Activated CD4-positive, alpha-beta T cell treated with anti-CD3 and anti-CD28 coated beads, Interleukin-2, amount 10 ng/mL, durations not matched to agents 24 days and 14 days (primary cell): ENCODE measurements at regions not wholly inside any gene's neighbourhood (a gene's known extent, or its start where the extent isn't known, plus 50 kb on each side); places are given as distances from the start of the nearest gene placed in this dataset.

ENCODE experiments used
- DNase-seq: peaks from one replicate; pipeline ENCODE4 v3.0.0; 2022
- H3K27ac Mint-ChIP-seq: one replicate; pipeline ENCODE4 v1.8.0; 2022; ENCODE audit warnings: mild to moderate bottlenecking, mixed read lengths
- H3K27me3 Mint-ChIP-seq: one replicate; pipeline ENCODE4 v1.8.0; 2022; ENCODE audit warnings: mixed read lengths
- H3K36me3 Mint-ChIP-seq: one replicate; pipeline ENCODE4 v1.8.0; 2022; ENCODE audit warnings: low read depth, mild to moderate bottlenecking, mixed read lengths
- H3K4me1 Mint-ChIP-seq: one replicate; pipeline ENCODE4 v1.8.0; 2021; ENCODE audit warnings: mixed read lengths
- H3K4me3 Mint-ChIP-seq: one replicate; pipeline ENCODE4 v1.8.0; 2022; ENCODE audit warnings: mild to moderate bottlenecking, moderate library complexity, mixed read lengths
- H3K9me3 Mint-ChIP-seq: one replicate; pipeline ENCODE4 v1.8.0; 2021; ENCODE audit warnings: mixed read lengths
- intact Hi-C: fragments of 100-400 bp; cut with micrococcal nuclease; formaldehyde crosslinking; loops from one replicate; pipeline ENCODE4 v1.15.1; 2023

- H3K9me3 Mint-ChIP-seq: no peaks in the 10 kb centered on the region
- no peaks in the 10 kb centered on the region for H3K36me3 Mint-ChIP-seq
- peaks cover 36% of the 10 kb centered on the region for H3K27me3 Mint-ChIP-seq
- no peak for DNase-seq
- H3K4me1 Mint-ChIP-seq: peaks cover 10% of the 10 kb centered on the region
- no peak overlapping the region for H3K4me3 Mint-ChIP-seq
- H3K27ac Mint-ChIP-seq: no peak overlapping the region
- intact Hi-C loops: loop anchor here (5.0 kb wide), 1 partner anchor 70 kb away; no protein-coding TSS in a partner anchor
Observed at GRCh38 chr9:1871626-1872419, 143.3 kb upstream of the SMARCA2 start.

- no peaks in the 10 kb centered on the region for H3K9me3 Mint-ChIP-seq
- peak overlapping the region; percentile 39 for H3K27ac Mint-ChIP-seq
- H3K4me1 Mint-ChIP-seq: peaks cover 12% of the 10 kb centered on the region
- DNase-seq: no peak
- intact Hi-C loops: loop anchor here (1.0 to 5.0 kb wide), 4 partner anchors 68 to 747 kb away; partner anchors contain the start of gene VLDLR
- H3K36me3 Mint-ChIP-seq: no peaks in the 10 kb centered on the region
- H3K4me3 Mint-ChIP-seq: no peak overlapping the region
- H3K27me3 Mint-ChIP-seq: peaks cover 18% of the 10 kb centered on the region
Observed at GRCh38 chr9:1875251-1875851, 139.8 kb upstream of the SMARCA2 start.

- no peaks in the 10 kb centered on the region for H3K36me3 Mint-ChIP-seq
- H3K27ac Mint-ChIP-seq: peak overlapping the region; percentile 39
- H3K4me3 Mint-ChIP-seq: no peak overlapping the region
- peaks cover 12% of the 10 kb centered on the region for H3K4me1 Mint-ChIP-seq
- H3K9me3 Mint-ChIP-seq: no peaks in the 10 kb centered on the region
- intact Hi-C loops: loop anchor here (1.0 to 5.0 kb wide), 4 partner anchors 69 to 746 kb away; partner anchors contain the start of gene VLDLR
- H3K27me3 Mint-ChIP-seq: peaks cover 14% of the 10 kb centered on the region
- peak; percentile 62 for DNase-seq
Observed at GRCh38 chr9:1875921-1876448, 139.2 kb upstream of the SMARCA2 start.

GRCh38 chr9:1876891-1877496 lies 138.2 kb upstream of the SMARCA2 start:
- Mint-ChIP-seq H3K4me3 (no peak overlapping the region), H3K27ac (no peak overlapping the region), H3K9me3 (no peaks in the 10 kb centered on the region), H3K27me3 (peaks cover 11% of the 10 kb centered on the region), H3K36me3 (no peaks in the 10 kb centered on the region), H3K4me1 (peaks cover 12% of the 10 kb centered on the region)
- no peak for DNase-seq
- intact Hi-C loops: loop anchor here (5.0 kb wide), 3 partner anchors 70 to 745 kb away; partner anchors contain the start of gene VLDLR

GRCh38 chr9:1877951-1878350 lies 137.2 kb upstream of the SMARCA2 start:
- Mint-ChIP-seq H3K9me3 (no peaks in the 10 kb centered on the region), H3K4me3 (no peak overlapping the region), H3K27me3 (peaks cover 5% of the 10 kb centered on the region), H3K4me1 (peaks cover 12% of the 10 kb centered on the region), H3K36me3 (no peaks in the 10 kb centered on the region), H3K27ac (no peak overlapping the region)
- intact Hi-C loops: loop anchor here (5.0 kb wide), 3 partner anchors 71 to 744 kb away; partner anchors contain the start of gene VLDLR
- no peak for DNase-seq

- Mint-ChIP-seq H3K27me3 (peaks cover 5% of the 10 kb centered on the region), H3K27ac (no peak overlapping the region), H3K4me3 (no peak overlapping the region), H3K4me1 (peaks cover 12% of the 10 kb centered on the region), H3K36me3 (no peaks in the 10 kb centered on the region), H3K9me3 (no peaks in the 10 kb centered on the region)
- intact Hi-C loops: loop anchor here (1.0 to 5.0 kb wide), 4 partner anchors 72 to 743 kb away; partner anchors contain the start of gene VLDLR
- no peak for DNase-seq
Observed at GRCh38 chr9:1878811-1879210, 136.3 kb upstream of the SMARCA2 start.

- no peaks in the 10 kb centered on the region for H3K9me3 Mint-ChIP-seq
- intact Hi-C loops: loop anchor here (1.0 to 5.0 kb wide), 4 partner anchors 72 to 743 kb away; partner anchors contain the start of gene VLDLR
- peaks cover 12% of the 10 kb centered on the region for H3K4me1 Mint-ChIP-seq
- H3K4me3 Mint-ChIP-seq: no peak overlapping the region
- DNase-seq: no peak
- no peaks in the 10 kb centered on the region for H3K36me3 Mint-ChIP-seq
- H3K27me3 Mint-ChIP-seq: peaks cover 3% of the 10 kb centered on the region
- H3K27ac Mint-ChIP-seq: no peak overlapping the region
Observed at GRCh38 chr9:1879501-1879900, 135.6 kb upstream of the SMARCA2 start.

- peaks cover 2% of the 10 kb centered on the region for H3K27me3 Mint-ChIP-seq
- intact Hi-C loops: no loop called here
- H3K36me3 Mint-ChIP-seq: no peaks in the 10 kb centered on the region
Observed at GRCh38 chr9:1880038-1880565, 135.0 kb upstream of the SMARCA2 start.

GRCh38 chr9:1881708-1882295 lies 133.3 kb upstream of the SMARCA2 start:
- Mint-ChIP-seq H3K27me3 (peaks cover 2% of the 10 kb centered on the region), H3K36me3 (no peaks in the 10 kb centered on the region), H3K9me3 (no peaks in the 10 kb centered on the region), H3K27ac (no peak overlapping the region), H3K4me1 (peaks cover 2% of the 10 kb centered on the region), H3K4me3 (no peak overlapping the region)
- intact Hi-C loops: no loop called here
- no peak for DNase-seq

More at GRCh38 chr9:1880038-1880565, 135.0 kb upstream of the SMARCA2 start:
- Mint-ChIP-seq H3K4me3 (no peak overlapping the region), H3K27ac (no peak overlapping the region), H3K4me1 (peaks cover 12% of the 10 kb centered on the region), H3K9me3 (no peaks in the 10 kb centered on the region)
- DNase-seq: no peak

- H3K4me3 Mint-ChIP-seq: no peak overlapping the region
- no peaks in the 10 kb centered on the region for H3K9me3 Mint-ChIP-seq
- DNase-seq: no peak
- H3K27ac Mint-ChIP-seq: no peak overlapping the region
- no peaks in the 10 kb centered on the region for H3K4me1 Mint-ChIP-seq
- intact Hi-C loops: no loop called here
- no peaks in the 10 kb centered on the region for H3K36me3 Mint-ChIP-seq
- peaks cover 5% of the 10 kb centered on the region for H3K27me3 Mint-ChIP-seq
Observed at GRCh38 chr9:1882711-1883403, 132.3 kb upstream of the SMARCA2 start.

GRCh38 chr9:1890201-1890600 lies 124.9 kb upstream of the SMARCA2 start:
- Mint-ChIP-seq H3K27ac (no peak overlapping the region), H3K36me3 (no peaks in the 10 kb centered on the region), H3K27me3 (peaks cover 20% of the 10 kb centered on the region), H3K4me1 (no peaks in the 10 kb centered on the region), H3K9me3 (no peaks in the 10 kb centered on the region), H3K4me3 (no peak overlapping the region)
- no peak for DNase-seq
- intact Hi-C loops: no loop called here

GRCh38 chr9:1890816-1891215 lies 124.3 kb upstream of the SMARCA2 start:
- DNase-seq: no peak
- peaks cover 20% of the 10 kb centered on the region for H3K27me3 Mint-ChIP-seq
- H3K36me3 Mint-ChIP-seq: no peaks in the 10 kb centered on the region
- H3K27ac Mint-ChIP-seq: no peak overlapping the region
- no peaks in the 10 kb centered on the region for H3K4me1 Mint-ChIP-seq
- no peaks in the 10 kb centered on the region for H3K9me3 Mint-ChIP-seq
- H3K4me3 Mint-ChIP-seq: no peak overlapping the region
- intact Hi-C loops: no loop called here
